ENCODE measurements at regions not wholly inside any gene's neighbourhood (a gene's known extent, or its start where the extent isn't known, plus 50 kb on each side); places are given as distances from the start of the nearest gene placed in this dataset.
"Not testable (repeated sequence)": the region's sequence is repeated elsewhere in the genome, so short reads cannot be mapped to it uniquely, and the experiment has no call there.

GRCh38 chr11:43135966-43136534 is 175.7 kb upstream of the API5 start:
- H3K4me3 ChIP-seq = no peak overlapping the region
- no peak overlapping the region for H3K9ac ChIP-seq (ENCODE audit: low read depth in 2 of 2, low read length in 2 of 2)
- H3K4me1 ChIP-seq = no peaks in the 10 kb centered on the region
- H3K36me3 ChIP-seq = no peaks in the 10 kb centered on the region
- no peak overlapping the region for H3K27ac ChIP-seq
- no peak for DNase-seq
- intact Hi-C loops (cut with DNase I) = no loop called here
- no peaks in the 10 kb centered on the region for H3K27me3 ChIP-seq
- H3K9me3 ChIP-seq = no peaks in the 10 kb centered on the region
- no peak for TF ChIP-seq CTCF (IDR thresholded peaks at IDR 0.05)

GRCh38 chr11:43138621-43139140 is 173.1 kb upstream of the API5 start:
- H3K27me3 ChIP-seq = no peaks in the 10 kb centered on the region
- H3K4me3 ChIP-seq = no peak overlapping the region
- DNase-seq = no peak
- H3K36me3 ChIP-seq = no peaks in the 10 kb centered on the region
- no peak overlapping the region for H3K9ac ChIP-seq (ENCODE audit: low read depth in 2 of 2, low read length in 2 of 2)
- TF ChIP-seq CTCF (IDR thresholded peaks at IDR 0.05) = no peak
- intact Hi-C loops (cut with DNase I) = no loop called here
- H3K4me1 ChIP-seq = no peaks in the 10 kb centered on the region
- H3K9me3 ChIP-seq = no peaks in the 10 kb centered on the region
- H3K27ac ChIP-seq = no peak overlapping the region

GRCh38 chr11:43145653-43146052 is 166.1 kb upstream of the API5 start:
- H3K4me3 ChIP-seq = no peak overlapping the region
- no peak overlapping the region for H3K9ac ChIP-seq (ENCODE audit: low read depth in 2 of 2, low read length in 2 of 2)
- no peak overlapping the region for H3K27ac ChIP-seq
- no peak for DNase-seq
- H3K4me1 ChIP-seq = no peaks in the 10 kb centered on the region
- H3K9me3 ChIP-seq = no peaks in the 10 kb centered on the region
- intact Hi-C loops (cut with DNase I) = no loop called here
- H3K36me3 ChIP-seq = no peaks in the 10 kb centered on the region
- no peaks in the 10 kb centered on the region for H3K27me3 ChIP-seq
- TF ChIP-seq CTCF (IDR thresholded peaks at IDR 0.05) = no peak

GRCh38 chr11:43150697-43151096 is 161.1 kb upstream of the API5 start:
- Histone ChIP-seq H3K27me3 (no peaks in the 10 kb centered on the region), H3K9me3 (no peaks in the 10 kb centered on the region), H3K36me3 (no peaks in the 10 kb centered on the region), H3K4me3 (no peak overlapping the region), H3K9ac (ENCODE audit: low read depth in 2 of 2, low read length in 2 of 2) (no peak overlapping the region), H3K27ac (no peak overlapping the region), H3K4me1 (no peaks in the 10 kb centered on the region)
- intact Hi-C loops (cut with DNase I) = no loop called here
- no peak for TF ChIP-seq CTCF (IDR thresholded peaks at IDR 0.05)
- no peak for DNase-seq

GRCh38 chr11:43164831-43165230 is 147.0 kb upstream of the API5 start:
- intact Hi-C loops (cut with DNase I) = no loop called here
- H3K9me3 ChIP-seq = no peaks in the 10 kb centered on the region
- no peaks in the 10 kb centered on the region for H3K4me1 ChIP-seq
- H3K27ac ChIP-seq = no peak overlapping the region
- no peak for DNase-seq
- no peak overlapping the region for H3K9ac ChIP-seq (ENCODE audit: low read depth in 2 of 2, low read length in 2 of 2)
- no peak overlapping the region for H3K4me3 ChIP-seq
- no peaks in the 10 kb centered on the region for H3K27me3 ChIP-seq
- H3K36me3 ChIP-seq = no peaks in the 10 kb centered on the region
- TF ChIP-seq CTCF (IDR thresholded peaks at IDR 0.05) = no peak

GRCh38 chr11:43165393-43165792 is 146.4 kb upstream of the API5 start:
- H3K4me1 ChIP-seq; intact Hi-C loops (cut with DNase I); DNase-seq; H3K9ac ChIP-seq (ENCODE audit: low read depth in 2 of 2, low read length in 2 of 2); H3K4me3 ChIP-seq; H3K9me3 ChIP-seq; H3K27ac ChIP-seq; H3K36me3 ChIP-seq; H3K27me3 ChIP-seq: not testable (repeated sequence)

- H3K27me3 ChIP-seq; H3K4me3 ChIP-seq; H3K4me1 ChIP-seq; DNase-seq; intact Hi-C loops (cut with DNase I); H3K36me3 ChIP-seq; H3K27ac ChIP-seq; H3K9me3 ChIP-seq; H3K9ac ChIP-seq (ENCODE audit: low read depth in 2 of 2, low read length in 2 of 2): not testable (repeated sequence)
Observed at GRCh38 chr11:43168241-43168640, 143.6 kb upstream of the API5 start.
